Superior temporal gyrus (tissue), 1 donor: ENCODE measurements at regions not wholly inside any gene's neighbourhood (a gene's known extent, or its start where the extent isn't known, plus 50 kb on each side); places are given as distances from the start of the nearest gene placed in this dataset.
A peak's percentile ranks its signal among the peaks of the same experiment; 100 is the strongest.

Experiments used
- DNase-seq: peaks from one replicate; pipeline ENCODE4 v3.0.0-alpha.2; 2016; ENCODE audit errors: extremely low spot score

- DNase-seq = no peak
Observed at GRCh38 chr15:47505712-47506328, 211.5 kb upstream of the SEMA6D start.

DNA sequence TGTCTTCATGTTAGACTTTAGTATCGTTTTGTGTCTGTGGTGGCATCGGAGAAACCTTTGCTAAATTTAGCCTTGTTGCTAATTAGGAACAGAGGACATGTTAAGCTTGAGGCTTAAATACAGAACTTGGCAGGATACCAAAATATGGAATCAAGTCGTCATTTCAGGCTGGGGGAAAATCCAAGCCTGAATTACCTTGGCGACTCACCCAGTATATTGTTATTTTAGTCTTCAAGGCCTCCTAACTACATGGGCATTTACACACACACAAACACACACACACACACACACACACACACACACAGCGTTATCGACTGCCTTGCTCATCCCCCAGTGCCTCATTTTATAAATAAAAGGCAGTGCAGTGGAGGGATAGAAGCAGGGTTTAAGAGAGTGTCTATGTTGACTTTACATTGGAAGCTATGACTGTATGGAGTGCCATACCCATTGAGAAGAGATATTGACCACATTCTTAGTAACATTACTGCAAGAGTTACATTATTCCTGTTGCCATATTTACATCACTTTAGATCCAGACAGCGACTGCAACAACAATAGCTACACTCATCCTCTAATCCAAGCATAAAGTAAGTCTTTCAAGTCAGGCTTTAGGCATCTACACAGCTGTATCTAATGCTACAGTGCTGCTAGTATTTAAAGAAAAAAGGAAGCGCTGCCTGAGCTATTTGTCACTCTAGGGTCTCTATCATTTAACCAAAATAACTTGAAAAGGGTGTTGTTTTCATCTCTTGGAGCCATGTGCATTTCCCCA, 210.8 kb upstream of the SEMA6D start:
- DNase-seq = no peak

DNA sequence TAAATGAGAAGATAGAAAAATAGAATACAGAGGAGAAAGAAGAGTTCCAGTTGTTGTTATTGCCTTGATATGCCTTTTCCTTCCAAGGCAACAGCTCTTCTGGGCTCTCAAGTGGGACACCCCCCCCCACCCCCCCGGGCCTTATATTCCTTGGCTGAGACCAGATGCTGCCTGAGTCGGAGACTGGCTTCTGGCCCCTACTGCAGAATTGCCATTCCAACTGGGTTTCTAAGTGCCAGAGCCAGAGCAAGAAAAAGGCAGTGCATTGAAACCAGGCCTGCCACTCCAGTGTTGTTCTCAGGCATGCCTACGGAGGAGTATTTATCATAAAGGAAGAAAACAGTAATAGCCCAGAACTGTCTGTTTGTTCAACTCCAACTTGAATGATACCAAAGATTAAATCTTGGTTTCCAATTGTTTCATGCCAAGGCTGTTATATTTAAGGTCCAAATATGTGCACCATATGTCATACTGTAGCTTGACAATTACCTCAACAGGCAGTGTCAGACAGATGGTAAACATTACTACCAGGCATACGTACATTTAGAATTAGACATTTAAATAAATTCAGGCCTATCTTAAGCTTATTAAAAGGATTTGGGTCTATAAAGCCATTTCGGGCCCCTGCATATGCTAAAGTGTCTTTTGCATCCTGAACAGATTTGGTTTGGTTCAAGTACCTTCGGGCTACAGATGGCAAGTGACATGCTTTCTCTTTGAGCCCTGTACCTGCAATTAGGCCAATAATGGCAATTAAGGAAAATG, 209.9 kb upstream of the SEMA6D start:
- DNase-seq = no peak

GRCh38 chr15:47511261-47511660, 206.0 kb upstream of the SEMA6D start:
- DNase-seq = no peak

DNA sequence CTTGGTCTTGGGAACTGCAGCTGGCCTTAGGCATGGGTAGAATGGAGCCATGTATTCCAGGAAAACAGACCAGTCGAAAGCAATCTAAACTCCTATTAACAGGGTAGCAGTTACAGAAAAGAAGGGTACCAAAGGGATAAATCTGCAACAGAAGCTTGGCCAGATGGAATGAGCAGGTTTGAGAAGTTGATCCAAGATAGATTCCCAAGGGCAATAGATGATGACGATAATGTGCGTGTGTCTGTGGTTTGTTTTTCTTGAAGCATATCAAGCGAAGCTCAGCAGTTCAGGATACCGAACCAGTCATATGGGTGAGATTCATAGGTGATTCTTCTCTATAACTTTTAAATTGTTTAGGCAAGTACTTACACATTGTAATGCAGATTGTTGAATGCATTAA, 203.8 kb upstream of the SEMA6D start:
- DNase-seq = no peak

DNA sequence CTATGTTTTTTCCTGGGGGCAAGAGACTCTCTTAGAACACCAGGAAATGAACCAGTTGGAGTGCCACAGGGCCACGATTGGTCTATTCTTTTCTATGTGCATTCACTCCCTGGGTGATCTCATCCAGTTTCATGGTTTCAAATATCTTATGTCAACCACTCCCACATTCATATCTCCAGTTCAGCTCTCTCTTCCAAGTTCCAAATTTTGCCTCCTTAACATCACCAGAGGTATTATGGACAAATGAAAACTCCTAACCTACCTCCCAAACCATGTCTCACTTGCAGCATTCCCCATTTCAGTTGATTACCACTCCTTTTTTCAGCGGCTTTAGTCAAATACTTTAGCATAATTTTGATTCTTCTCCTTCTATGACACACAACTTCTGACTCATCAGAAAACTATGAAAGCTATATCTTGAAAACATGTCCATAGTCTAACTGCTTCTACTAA, 203.1 kb upstream of the SEMA6D start:
- DNase-seq = no peak

- DNase-seq = no peak
Observed at GRCh38 chr15:47516558-47516957, 200.7 kb upstream of the SEMA6D start.

- no peak for DNase-seq
Observed at GRCh38 chr15:47516972-47517371, 200.3 kb upstream of the SEMA6D start.

- no peak for DNase-seq
Observed at GRCh38 chr15:47517737-47518136, 199.6 kb upstream of the SEMA6D start.

DNA sequence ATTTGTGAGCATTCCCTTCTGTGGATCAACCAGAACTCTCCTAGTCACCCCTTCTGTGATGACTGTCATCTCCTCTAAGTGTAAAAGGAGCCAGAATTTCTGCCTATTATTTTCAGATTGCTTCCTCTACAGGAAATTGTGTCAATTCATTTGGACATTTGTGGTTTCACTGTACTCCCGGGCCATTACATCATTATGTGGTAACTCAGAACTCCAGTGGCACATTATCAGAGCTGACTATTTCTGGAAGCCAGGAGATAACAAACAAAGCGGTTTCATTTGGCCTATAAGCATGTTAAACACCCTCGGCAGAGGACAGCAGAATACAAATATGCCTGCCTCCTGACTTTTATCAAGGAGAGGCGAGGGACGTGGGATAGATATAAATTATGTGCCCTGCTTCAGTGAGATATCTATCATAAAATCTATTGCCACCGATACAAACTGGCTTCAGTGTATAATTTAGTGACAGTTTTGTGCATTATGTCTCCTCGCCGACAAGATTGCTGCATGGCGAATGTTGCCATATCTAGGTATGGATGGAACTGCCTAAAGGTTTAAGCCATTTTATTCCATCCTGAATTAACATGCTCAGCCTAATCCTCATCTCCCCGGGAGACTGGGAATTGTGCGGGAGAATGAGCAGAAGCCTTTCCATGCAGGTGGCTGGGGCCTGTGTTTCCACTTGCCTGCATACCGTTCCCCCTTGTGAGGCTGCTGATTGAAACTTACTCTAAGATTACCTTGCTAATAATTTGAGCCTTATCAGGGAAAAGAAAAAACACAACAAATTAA, 193.4 kb upstream of the SEMA6D start:
- no peak for DNase-seq

DNA sequence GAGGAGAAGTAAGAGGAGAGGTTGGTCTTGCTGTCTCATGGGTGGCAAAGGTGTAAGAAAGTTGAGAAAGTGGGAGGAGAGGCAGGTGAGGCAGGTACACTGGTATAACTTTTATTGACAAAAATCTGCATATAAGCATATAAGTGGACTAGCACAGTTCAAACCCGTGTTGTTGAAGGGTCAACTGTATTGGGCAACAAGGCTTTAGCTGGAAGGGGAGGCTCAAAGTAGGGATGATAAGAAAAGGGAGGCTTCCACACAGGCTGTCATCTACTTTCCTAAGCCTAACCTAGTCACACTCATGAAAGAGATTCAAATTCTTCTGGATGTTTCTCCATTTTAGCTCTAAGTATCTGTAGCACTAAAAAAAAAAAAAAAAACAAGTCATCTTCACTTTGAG, 188.1 kb upstream of the SEMA6D start:
- DNase-seq = no peak

DNA sequence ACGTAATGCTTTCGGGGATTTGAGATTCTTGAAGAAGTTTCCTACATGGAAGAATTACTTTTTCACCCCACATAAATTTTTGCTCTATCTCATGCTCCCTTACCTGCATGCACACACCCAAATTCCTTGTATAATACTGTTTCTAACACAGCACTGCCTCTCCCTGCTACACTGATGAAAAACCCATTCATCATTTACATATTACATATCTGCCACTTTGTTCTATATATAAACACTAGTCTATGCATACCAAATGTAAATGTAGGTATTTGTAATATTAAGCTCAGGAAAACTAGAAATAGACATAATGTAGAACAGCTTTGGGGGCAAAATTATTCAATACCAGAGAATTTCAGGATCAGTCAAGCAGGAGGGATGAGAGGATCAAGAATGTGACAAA, 182.6 kb upstream of the SEMA6D start:
- no peak for DNase-seq

GRCh38 chr15:47541562-47541961, 175.7 kb upstream of the SEMA6D start:
- DNase-seq = peak; percentile 59

GRCh38 chr15:47542312-47542989, 174.9 kb upstream of the SEMA6D start:
- no peak for DNase-seq

- DNase-seq = no peak
Observed at GRCh38 chr15:47548231-47548630, 169.1 kb upstream of the SEMA6D start.

- no peak for DNase-seq
Observed at GRCh38 chr15:47548986-47549385, 168.3 kb upstream of the SEMA6D start.

DNA sequence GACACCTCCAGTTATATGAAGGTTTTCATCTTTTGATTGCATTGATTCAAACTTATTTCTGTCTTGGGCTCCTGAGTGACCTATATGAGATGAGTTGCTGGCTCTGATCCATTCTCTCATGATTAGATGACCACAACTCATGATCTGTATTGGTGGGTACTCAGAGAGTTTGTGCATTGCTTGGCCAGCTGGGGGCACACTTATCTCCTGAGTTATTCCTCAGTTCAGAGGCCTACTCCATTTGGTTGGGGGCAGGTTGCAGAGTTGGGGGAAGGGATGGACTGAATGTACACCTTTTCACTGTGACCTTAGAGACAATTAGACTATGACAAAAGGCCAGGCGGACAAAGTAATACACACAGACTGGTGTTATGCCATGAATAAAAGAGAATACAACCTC, 166.2 kb upstream of the SEMA6D start:
- DNase-seq = no peak

- no peak for DNase-seq
Observed at GRCh38 chr15:47551546-47551945, 165.8 kb upstream of the SEMA6D start.

- no peak for DNase-seq
Observed at GRCh38 chr15:47552978-47553608, 164.2 kb upstream of the SEMA6D start.

- DNase-seq = no peak
Observed at GRCh38 chr15:47553947-47554346, 163.4 kb upstream of the SEMA6D start.

- no peak for DNase-seq
Observed at GRCh38 chr15:47561102-47561501, 156.2 kb upstream of the SEMA6D start.
